ENCODE measurements at regions not wholly inside any gene's neighbourhood (a gene's known extent, or its start where the extent isn't known, plus 50 kb on each side); places are given as distances from the start of the nearest gene placed in this dataset.

DNA sequence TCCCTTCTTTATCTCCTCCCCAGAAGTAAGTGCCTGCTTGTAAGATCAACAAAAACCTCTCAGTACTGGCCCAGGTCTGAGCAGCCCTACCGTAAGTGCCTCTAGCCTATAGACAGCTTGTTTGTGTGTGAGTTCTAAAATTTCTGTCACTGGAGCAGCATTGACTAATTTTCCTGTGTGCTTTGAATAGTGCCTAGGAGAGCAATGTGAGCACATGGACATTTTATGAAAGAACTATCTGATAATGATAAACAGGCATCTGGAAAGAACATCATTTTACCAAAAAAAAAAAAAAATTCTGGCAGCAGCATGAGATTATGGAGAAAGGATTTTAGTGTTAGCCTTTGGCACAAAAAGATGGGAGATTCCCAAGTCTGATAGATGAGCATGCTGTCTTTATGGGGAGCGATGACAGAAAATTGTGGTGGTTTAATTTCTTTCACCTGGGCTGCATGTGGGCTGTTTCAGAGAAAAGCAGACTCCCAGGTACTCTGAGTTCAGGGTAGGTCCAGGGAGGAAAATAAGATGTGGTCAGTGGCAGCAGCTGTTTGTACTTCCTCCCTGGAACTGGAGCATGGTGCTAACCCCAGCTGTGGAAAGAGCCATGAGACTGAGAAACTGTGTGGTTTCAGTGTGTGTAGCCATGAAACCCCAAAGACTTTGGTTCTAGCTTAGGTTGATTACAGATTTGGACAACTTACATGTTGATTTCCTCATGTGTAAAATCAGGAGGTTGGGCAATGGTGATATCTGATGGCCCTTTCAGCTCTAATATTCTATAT is 419.9 kb downstream of the NTRK2 start:
- TF ChIP-seq, protein P1, sequence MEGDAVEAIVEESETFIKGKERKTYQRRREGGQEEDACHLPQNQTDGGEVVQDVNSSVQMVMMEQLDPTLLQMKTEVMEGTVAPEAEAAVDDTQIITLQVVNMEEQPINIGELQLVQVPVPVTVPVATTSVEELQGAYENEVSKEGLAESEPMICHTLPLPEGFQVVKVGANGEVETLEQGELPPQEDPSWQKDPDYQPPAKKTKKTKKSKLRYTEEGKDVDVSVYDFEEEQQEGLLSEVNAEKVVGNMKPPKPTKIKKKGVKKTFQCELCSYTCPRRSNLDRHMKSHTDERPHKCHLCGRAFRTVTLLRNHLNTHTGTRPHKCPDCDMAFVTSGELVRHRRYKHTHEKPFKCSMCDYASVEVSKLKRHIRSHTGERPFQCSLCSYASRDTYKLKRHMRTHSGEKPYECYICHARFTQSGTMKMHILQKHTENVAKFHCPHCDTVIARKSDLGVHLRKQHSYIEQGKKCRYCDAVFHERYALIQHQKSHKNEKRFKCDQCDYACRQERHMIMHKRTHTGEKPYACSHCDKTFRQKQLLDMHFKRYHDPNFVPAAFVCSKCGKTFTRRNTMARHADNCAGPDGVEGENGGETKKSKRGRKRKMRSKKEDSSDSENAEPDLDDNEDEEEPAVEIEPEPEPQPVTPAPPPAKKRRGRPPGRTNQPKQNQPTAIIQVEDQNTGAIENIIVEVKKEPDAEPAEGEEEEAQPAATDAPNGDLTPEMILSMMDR (conservative IDR thresholded peaks at IDR 0.05): no peak
- TF ChIP-seq ZFX (IDR thresholded peaks at IDR 0.05): no peak
